ENCODE measurements at regions not wholly inside any gene's neighbourhood (a gene's known extent, or its start where the extent isn't known, plus 50 kb on each side); places are given as distances from the start of the nearest gene placed in this dataset.

GRCh38 chr9:82191082-82191770, 202.7 kb downstream of the SPATA31D1 start:
- no peak overlapping the region for H3K4me3 ChIP-seq (ENCODE audit: low read depth, low read length)
- no peak for TF ChIP-seq CTCF (IDR thresholded peaks at IDR 0.05; ENCODE audit: low read depth, low read length)

- TF ChIP-seq CTCF (IDR thresholded peaks at IDR 0.05; ENCODE audit: low read depth, low read length) = no peak
- no peak overlapping the region for H3K4me3 ChIP-seq (ENCODE audit: low read depth, low read length)
Measured at GRCh38 chr9:82192211-82192610, 203.6 kb downstream of the SPATA31D1 start.

- no peak for TF ChIP-seq CTCF (IDR thresholded peaks at IDR 0.05; ENCODE audit: low read depth, low read length)
Measured at GRCh38 chr9:82196622-82197441, 208.3 kb downstream of the SPATA31D1 start.

GRCh38 chr9:82201196-82201595, 212.6 kb downstream of the SPATA31D1 start:
- H3K4me3 ChIP-seq (ENCODE audit: low read depth, low read length) = no peak overlapping the region
- no peak for TF ChIP-seq CTCF (IDR thresholded peaks at IDR 0.05; ENCODE audit: low read depth, low read length)

More at GRCh38 chr9:82196622-82197441, 208.3 kb downstream of the SPATA31D1 start:
- H3K4me3 ChIP-seq (ENCODE audit: low read depth, low read length) = no peak overlapping the region

- no peak overlapping the region for H3K4me3 ChIP-seq (ENCODE audit: low read depth, low read length)
- TF ChIP-seq CTCF (IDR thresholded peaks at IDR 0.05; ENCODE audit: low read depth, low read length) = no peak
Measured at GRCh38 chr9:82202808-82203207, 214.2 kb downstream of the SPATA31D1 start.

- no peak overlapping the region for H3K4me3 ChIP-seq (ENCODE audit: low read depth, low read length)
- TF ChIP-seq CTCF (IDR thresholded peaks at IDR 0.05; ENCODE audit: low read depth, low read length) = no peak
Measured at GRCh38 chr9:82206490-82206889, 217.9 kb downstream of the SPATA31D1 start.

GRCh38 chr9:82206946-82207345, 218.4 kb downstream of the SPATA31D1 start:
- H3K4me3 ChIP-seq (ENCODE audit: low read depth, low read length) = no peak overlapping the region
- no peak for TF ChIP-seq CTCF (IDR thresholded peaks at IDR 0.05; ENCODE audit: low read depth, low read length)

Data from WI38 (cell line).